Heart left ventricle (tissue), 16 donors: ENCODE measurements at regions not wholly inside any gene's neighbourhood (a gene's known extent, or its start where the extent isn't known, plus 50 kb on each side); places are given as distances from the start of the nearest gene placed in this dataset.

ENCODE experiments used
- ATAC-seq, 4 donors: fragments of 200-7000 bp; cut with Tn5 transposase; one replicate each; pipeline ENCODE4 v1.9.1; 2020 to 2022; ENCODE audit warnings: moderate library complexity in 4 of 4, mild to moderate bottlenecking in 3 of 4, moderate number of reproducible peaks in 1 of 4
- DNase-seq, 5 donors: peaks; one replicate each; pipeline ENCODE4 v3.0.0-alpha.2; 2020
- H3K27ac ChIP-seq, 12 donors: fragments of 200-600 bp; sonication (generic) in 4 of 12; one replicate each; pipeline versions ENCODE4 v1.5.0 to v1.8.0; 2016 to 2022; ENCODE audit warnings: mild to moderate bottlenecking in 2 of 12
- H3K27me3 ChIP-seq, 9 donors: fragments of 200-600 bp; sonication (generic) in 2 of 9; one replicate each; pipeline versions ENCODE4 v1.5.1 to v1.8.0; 2016 to 2022; ENCODE audit warnings: mild to moderate bottlenecking in 3 of 9
- H3K36me3 ChIP-seq, 9 donors: fragments of 200-600 bp; sonication (generic) in 2 of 9; one replicate each; pipeline versions ENCODE4 v1.5.0 to v1.8.0; 2018 to 2022; ENCODE audit warnings: mild to moderate bottlenecking in 2 of 9
- H3K4me1 ChIP-seq, 12 donors: fragments of 200-600 bp; sonication (generic) in 4 of 12; one replicate each; pipeline versions ENCODE4 v1.5.0 to v1.8.0; 2016 to 2022; ENCODE audit warnings: mild to moderate bottlenecking in 3 of 12
- H3K4me3 ChIP-seq, 12 donors: fragments of 200-600 bp; sonication (generic) in 4 of 12; one replicate each; pipeline versions ENCODE4 v1.5.0 to v1.8.0; 2017 to 2022; ENCODE audit warnings: mild to moderate bottlenecking in 9 of 12, moderate library complexity in 4 of 12
- H3K9me3 ChIP-seq, 12 donors: fragments of 200-600 bp; sonication (generic) in 4 of 12; one replicate each; pipeline versions ENCODE4 v1.5.0 to v1.8.0; 2016 to 2022; ENCODE audit warnings: mild to moderate bottlenecking in 1 of 12
- CTCF ChIP-seq, 12 donors: fragments of 200-600 bp; sonication (generic) in 4 of 12; IDR thresholded peaks; one replicate each; pipeline versions ENCODE4 v1.5.0 to v1.8.0; 2018 to 2022; ENCODE audit warnings: antibody characterized with exemption in 12 of 12, mild to moderate bottlenecking in 5 of 12
- POLR2A ChIP-seq, 2 donors: fragments of 450-650 bp; IDR thresholded peaks; one replicate each; pipeline ENCODE4 v1.6.1; 2017; ENCODE audit warnings: antibody characterized with exemption in 2 of 2, mild to moderate bottlenecking in 2 of 2, moderate library complexity in 2 of 2
- WGBS, 4 donors: extraction: QIAGEN DNeasy Blood & Tissue Kit in 2 of 4; methylation state at CpG; one replicate each; pipeline versions ENCODE4 v1.1.5 to v1.1.7; 2013 to 2018; 5-methylcytosine and 5-hydroxymethylcytosine counted together
- intact Hi-C, 10 donors: fragments of 100-400 bp; cut with DNase I; formaldehyde crosslinking; loops; one replicate each; pipeline versions ENCODE4 v1.11.1 to v1.14.2; 2022
- donor health status: ischemic (EF 13 %, LVEDD 7.1; RV severe dilation, severe dysfunction).
- donor health status: healthy with polysubstance abuse.
- donor health status: DM: no; HTN: yes; CAD: no.
- donor health status: DM: no; HTN: no; CAD: no.
- donor health status: ischemic (EF 25% LVEDD 6.9; RV normal size, moderate dysfunction).
- donor health status: ischemic (EF 25% LVEDD 5.7; RV mildly dilated, moderate dysfunction).
- donor health status: healthy.
- donor health status: DM: yes; HTN: yes; CAD: no.
- donor health status: ischemic (EF 35%, LVEDD 5.7; RV mildly dilated, moderate dysfunction).
- donor health status: nonischemic (EF 11% LVEDD 7.7; RV severe dilation, severe dysfunction).
- donor health status: DM: yes; HTN: yes; CAD: no.
- donor health status: PGD.
- donor health status: ischemic (EF 29% LVEDD 5.4; RV normal size, mild dysfunction).
- donor health status: nonischemic (EF 23%, LVEDD 6.1; RV moderate dilation, normal function).

GRCh38 chr1:200478239-200478623, 68.4 kb upstream of the ZNF281 start:
- DNase-seq (no peak), ATAC-seq (no peak)
- no peak for TF ChIP-seq POLR2A (IDR thresholded peaks at IDR 0.05)
- TF ChIP-seq CTCF (IDR thresholded peaks at IDR 0.05) = no peak
- no peaks in the 10 kb centered on the region for H3K9me3 ChIP-seq
- 90 to 95% (median 94%) methylated on average over 4 of the region's 4 CpGs for WGBS, 4 donors
- peaks cover 0 to 11% (median 0%) of the 10 kb centered on the region in 9 donors for H3K27me3 ChIP-seq
- no peak overlapping the region for H3K4me3 ChIP-seq
- H3K4me1 ChIP-seq = peaks cover 0 to 9% (median 0%) of the 10 kb centered on the region in 12 donors
- intact Hi-C loops = no loop called here
- H3K36me3 ChIP-seq = no peaks in the 10 kb centered on the region
- no peak overlapping the region for H3K27ac ChIP-seq

- WGBS, 4 donors = 61 to 75% (median 69%) methylated on average over 3 of the region's 3 CpGs
- no peak for ATAC-seq
Observed at GRCh38 chr1:200474633-200475032, 64.8 kb upstream of the ZNF281 start.

GRCh38 chr1:200473698-200474371, 64.0 kb upstream of the ZNF281 start:
- Histone ChIP-seq H3K4me3 (peak overlapping the region in 2 of 12 donors; percentile 19 to 20), H3K27me3 (peaks cover 0 to 29% (median 0%) of the 10 kb centered on the region in 9 donors), H3K4me1 (peaks cover 0 to 8% (median 0%) of the 10 kb centered on the region in 12 donors), H3K9me3 (no peaks in the 10 kb centered on the region), H3K36me3 (no peaks in the 10 kb centered on the region), H3K27ac (no peak overlapping the region)
- intact Hi-C loops = no loop called here
- DNase-seq (no peak), ATAC-seq (peak in 1 of 4 donors; percentile 22)
- no peak for TF ChIP-seq CTCF (IDR thresholded peaks at IDR 0.05)
- no peak for TF ChIP-seq POLR2A (IDR thresholded peaks at IDR 0.05)
- 27 to 41% (median 29%) methylated on average over 12 of the region's 12 CpGs for WGBS, 4 donors

More at GRCh38 chr1:200474633-200475032, 64.8 kb upstream of the ZNF281 start:
- Histone ChIP-seq H3K27ac (no peak overlapping the region), H3K27me3 (peaks cover 0 to 22% (median 0%) of the 10 kb centered on the region in 9 donors), H3K4me3 (no peak overlapping the region), H3K4me1 (peaks cover 0 to 8% (median 0%) of the 10 kb centered on the region in 12 donors), H3K36me3 (no peaks in the 10 kb centered on the region), H3K9me3 (no peaks in the 10 kb centered on the region)
- TF ChIP-seq POLR2A (IDR thresholded peaks at IDR 0.05) (no peak), CTCF (IDR thresholded peaks at IDR 0.05) (no peak)
- DNase-seq = no peak
- intact Hi-C loops = no loop called here

GRCh38 chr1:200471739-200472138, 61.9 kb upstream of the ZNF281 start:
- H3K27ac ChIP-seq = no peak overlapping the region
- intact Hi-C loops = no loop called here
- ATAC-seq (no peak), DNase-seq (no peak)
- H3K4me3 ChIP-seq = no peak overlapping the region
- no peaks in the 10 kb centered on the region for H3K9me3 ChIP-seq
- no peak for TF ChIP-seq CTCF (IDR thresholded peaks at IDR 0.05)
- no peak for TF ChIP-seq POLR2A (IDR thresholded peaks at IDR 0.05)
- WGBS, 4 donors = 90 to 96% (median 92%) methylated on average over 2 of the region's 2 CpGs
- peaks cover 0 to 8% (median 0%) of the 10 kb centered on the region in 12 donors for H3K4me1 ChIP-seq
- H3K27me3 ChIP-seq = peaks cover 0 to 22% (median 0%) of the 10 kb centered on the region in 9 donors
- no peaks in the 10 kb centered on the region for H3K36me3 ChIP-seq
